Calu3 (cell line): ENCODE measurements at regions not wholly inside any gene's neighbourhood (a gene's known extent, or its start where the extent isn't known, plus 50 kb on each side); places are given as distances from the start of the nearest gene placed in this dataset.

Experiments used
- BruUV-seq: library from RNA; stranded (reverse); fragments of 400-500 nt; replicated peaks from 2 replicates; lab custom pipeline; 2021; lab: Mats Ljungman, UMichigan
- CTCF ChIA-PET: fragments of 300-600 bp; sonication (Branson Sonifier 250); formaldehyde crosslinking; loops from one replicate; lab custom pipeline; 2022; ENCODE audit warnings: antibody characterized with exemption; lab: Charles Lee
- DNase-seq: peaks from one replicate; pipeline ENCODE4 v3.0.0; 2022
- H3K27ac Mint-ChIP-seq: one replicate; pipeline ENCODE4 v1.8.0; 2022; ENCODE audit warnings: mixed read lengths; ENCODE audit not compliant: unreplicated experiment
- H3K27me3 Mint-ChIP-seq: one replicate; pipeline ENCODE4 v1.8.0; 2022; ENCODE audit warnings: mixed read lengths; ENCODE audit not compliant: unreplicated experiment
- H3K36me3 Mint-ChIP-seq: one replicate; pipeline ENCODE4 v1.8.0; 2022; ENCODE audit warnings: mild to moderate bottlenecking, moderate library complexity, mixed read lengths; ENCODE audit not compliant: insufficient read depth, unreplicated experiment
- H3K4me1 Mint-ChIP-seq: one replicate; pipeline ENCODE4 v1.8.0; 2022; ENCODE audit warnings: mild to moderate bottlenecking, low read depth, mixed read lengths; ENCODE audit not compliant: unreplicated experiment
- H3K4me3 Mint-ChIP-seq: one replicate; pipeline ENCODE4 v1.8.0; 2022; ENCODE audit warnings: mild to moderate bottlenecking, low read depth, moderate library complexity, mixed read lengths; ENCODE audit not compliant: unreplicated experiment
- H3K9me3 Mint-ChIP-seq: one replicate; pipeline ENCODE4 v1.8.0; 2022; ENCODE audit warnings: low read depth, mixed read lengths; ENCODE audit not compliant: unreplicated experiment
- intact Hi-C: fragments of 100-400 bp; cut with micrococcal nuclease; formaldehyde crosslinking; loops from one replicate; pipeline ENCODE4 v1.10.0; 2022; ENCODE audit not compliant: unreplicated experiment
- TF ChIP-seq, protein P1 (sequence below): fragments of 200-600 bp; IDR thresholded peaks from one replicate; pipeline ENCODE4 v1.8.0; 2022; ENCODE audit warnings: antibody characterized with exemption; ENCODE audit not compliant: unreplicated experiment

DNA sequence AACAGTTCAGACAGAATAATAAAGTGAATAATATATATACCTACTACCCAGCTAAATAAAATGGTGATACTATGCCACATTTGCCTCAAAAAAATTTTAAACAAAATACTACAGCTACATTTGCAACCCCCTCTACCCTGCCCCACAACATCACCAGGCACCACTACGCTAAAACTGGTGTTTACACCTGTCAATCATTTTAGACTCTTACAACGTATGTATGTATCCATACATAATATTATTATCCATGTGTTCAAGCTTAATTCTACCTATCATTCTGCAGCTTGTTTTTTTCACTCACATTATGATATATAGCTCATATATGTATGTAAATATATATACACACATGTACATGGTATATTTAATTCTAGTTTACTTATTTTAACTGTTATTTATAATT lies 62.5 kb downstream of the NIBAN1 start:
- CTCF ChIA-PET = no interaction called here
- no peaks in the 10 kb centered on the region for H3K27me3 Mint-ChIP-seq
- no peaks in the 10 kb centered on the region for H3K9me3 Mint-ChIP-seq
- H3K4me3 Mint-ChIP-seq = no peak overlapping the region
- no TSS peak for BruUV-seq
- DNase-seq = no peak
- TF ChIP-seq, protein P1, sequence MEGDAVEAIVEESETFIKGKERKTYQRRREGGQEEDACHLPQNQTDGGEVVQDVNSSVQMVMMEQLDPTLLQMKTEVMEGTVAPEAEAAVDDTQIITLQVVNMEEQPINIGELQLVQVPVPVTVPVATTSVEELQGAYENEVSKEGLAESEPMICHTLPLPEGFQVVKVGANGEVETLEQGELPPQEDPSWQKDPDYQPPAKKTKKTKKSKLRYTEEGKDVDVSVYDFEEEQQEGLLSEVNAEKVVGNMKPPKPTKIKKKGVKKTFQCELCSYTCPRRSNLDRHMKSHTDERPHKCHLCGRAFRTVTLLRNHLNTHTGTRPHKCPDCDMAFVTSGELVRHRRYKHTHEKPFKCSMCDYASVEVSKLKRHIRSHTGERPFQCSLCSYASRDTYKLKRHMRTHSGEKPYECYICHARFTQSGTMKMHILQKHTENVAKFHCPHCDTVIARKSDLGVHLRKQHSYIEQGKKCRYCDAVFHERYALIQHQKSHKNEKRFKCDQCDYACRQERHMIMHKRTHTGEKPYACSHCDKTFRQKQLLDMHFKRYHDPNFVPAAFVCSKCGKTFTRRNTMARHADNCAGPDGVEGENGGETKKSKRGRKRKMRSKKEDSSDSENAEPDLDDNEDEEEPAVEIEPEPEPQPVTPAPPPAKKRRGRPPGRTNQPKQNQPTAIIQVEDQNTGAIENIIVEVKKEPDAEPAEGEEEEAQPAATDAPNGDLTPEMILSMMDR = no peak
- H3K36me3 Mint-ChIP-seq = no peaks in the 10 kb centered on the region
- intact Hi-C loops = no loop called here
- H3K27ac Mint-ChIP-seq = no peak overlapping the region
- no peaks in the 10 kb centered on the region for H3K4me1 Mint-ChIP-seq

DNA sequence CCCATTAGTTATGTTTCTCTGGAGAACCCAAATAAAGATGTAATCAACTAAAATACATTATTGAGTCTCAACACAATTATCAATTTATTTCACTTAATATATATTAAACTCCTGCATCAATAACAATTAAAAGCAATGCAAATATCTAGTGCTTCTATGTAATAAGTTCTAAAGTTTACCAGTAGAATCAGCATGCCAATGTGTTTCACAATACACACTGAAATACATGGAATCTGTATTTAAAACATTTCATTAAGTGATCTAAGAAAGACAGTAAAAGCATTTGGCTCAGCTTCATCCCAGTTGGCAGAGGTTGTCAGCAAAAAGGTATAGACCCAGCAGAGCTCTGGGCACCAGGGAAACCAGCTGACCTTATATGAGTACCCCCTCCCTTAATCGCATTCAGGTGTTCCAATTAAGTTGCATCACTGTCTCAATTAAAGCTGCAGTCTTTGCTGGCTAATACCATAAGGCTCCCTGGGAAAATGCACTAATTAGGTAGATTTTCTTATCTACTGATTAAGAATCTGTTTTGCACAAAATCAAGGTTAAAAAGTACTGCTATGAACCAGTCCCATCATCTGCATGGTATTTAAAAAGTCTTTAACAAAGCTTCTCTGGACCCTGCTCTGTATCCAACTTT lies 63.1 kb downstream of the NIBAN1 start:
- Mint-ChIP-seq H3K9me3 (no peaks in the 10 kb centered on the region), H3K27me3 (no peaks in the 10 kb centered on the region), H3K27ac (no peak overlapping the region), H3K36me3 (no peaks in the 10 kb centered on the region), H3K4me3 (no peak overlapping the region), H3K4me1 (no peaks in the 10 kb centered on the region)
- intact Hi-C loops = no loop called here
- no peak for DNase-seq
- TF ChIP-seq, protein P1 = no peak
- no TSS peak for BruUV-seq
- CTCF ChIA-PET = no interaction called here

DNA sequence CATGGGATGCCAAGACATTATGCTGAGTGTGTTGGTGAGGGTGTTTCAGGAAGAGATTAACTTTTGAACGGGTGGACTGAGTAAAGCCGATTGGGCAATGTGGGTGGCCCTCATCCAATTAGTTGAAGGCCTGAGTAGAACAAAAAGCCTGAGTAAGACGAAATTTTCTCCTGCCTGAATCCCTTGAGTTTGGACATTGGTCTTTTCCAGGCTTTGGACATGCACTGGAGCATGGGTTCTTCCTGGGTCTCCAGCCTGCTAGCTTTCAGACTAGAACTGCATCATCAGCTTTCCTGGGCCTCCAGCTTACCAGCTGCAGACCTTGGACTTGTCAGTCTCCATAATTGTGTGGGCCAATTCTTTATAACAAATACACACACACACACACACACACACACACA lies 63.6 kb downstream of the NIBAN1 start:
- intact Hi-C loops = no loop called here
- Mint-ChIP-seq H3K36me3 (no peaks in the 10 kb centered on the region), H3K27me3 (no peaks in the 10 kb centered on the region), H3K4me1 (peaks cover 2% of the 10 kb centered on the region), H3K27ac (no peak overlapping the region), H3K9me3 (no peaks in the 10 kb centered on the region), H3K4me3 (no peak overlapping the region)
- CTCF ChIA-PET = no interaction called here
- no peak for DNase-seq
- BruUV-seq = no TSS peak
- TF ChIP-seq, protein P1 = no peak

DNA sequence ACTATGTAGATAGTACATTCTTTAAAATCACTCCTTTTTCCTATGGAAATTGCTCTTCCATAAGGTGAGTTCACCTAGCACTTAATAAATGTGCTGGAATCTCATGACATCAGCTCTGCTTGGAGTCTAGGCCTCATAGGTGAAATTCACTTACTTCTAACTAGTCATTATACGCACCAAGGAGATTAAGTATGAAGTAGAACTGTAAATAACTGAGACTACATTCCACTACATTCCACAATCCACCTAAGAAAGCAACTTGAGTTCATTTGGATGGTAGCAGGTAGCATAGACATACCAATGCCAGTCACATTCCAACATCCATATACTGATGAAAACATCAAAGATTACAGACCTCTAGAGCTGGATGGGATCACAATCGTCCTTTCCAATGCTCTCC lies 64.3 kb downstream of the NIBAN1 start:
- TF ChIP-seq, protein P1 = no peak
- no TSS peak for BruUV-seq
- DNase-seq = no peak
- H3K27ac Mint-ChIP-seq = no peak overlapping the region
- CTCF ChIA-PET = no interaction called here
- no peaks in the 10 kb centered on the region for H3K27me3 Mint-ChIP-seq
- intact Hi-C loops = no loop called here
- no peaks in the 10 kb centered on the region for H3K9me3 Mint-ChIP-seq
- no peaks in the 10 kb centered on the region for H3K36me3 Mint-ChIP-seq
- no peak overlapping the region for H3K4me3 Mint-ChIP-seq
- H3K4me1 Mint-ChIP-seq = peaks cover 9% of the 10 kb centered on the region
